RWPE2 (cell line): ENCODE measurements at regions not wholly inside any gene's neighbourhood (a gene's known extent, or its start where the extent isn't known, plus 50 kb on each side); places are given as distances from the start of the nearest gene placed in this dataset.

Experiments used
- ATAC-seq: fragments of 200-7000 bp; cut with Tn5 transposase; 3 replicates; pipeline ENCODE4 v1.9.1; 2021; ENCODE audit warnings: low read depth
- DNase-seq: peaks from one replicate; pipeline ENCODE4 v3.0.0-alpha.2; 2020; ENCODE audit warnings: low spot score
- H3K27ac ChIP-seq: fragments of 450-650 bp; 2 replicates; pipeline ENCODE4 v1.5.1; 2017; ENCODE audit warnings: mild to moderate bottlenecking; ENCODE audit not compliant: poor library complexity, severe bottlenecking
- H3K27me3 ChIP-seq: fragments of 250-450 bp; sonication (Bioruptor Pico); 2 replicates; pipeline ENCODE4 v1.5.1; 2021; ENCODE audit warnings: mild to moderate bottlenecking, moderate library complexity; ENCODE audit not compliant: insufficient read depth, poor library complexity, severe bottlenecking
- H3K36me3 ChIP-seq: fragments of 250-450 bp; sonication (Bioruptor Pico); 2 replicates; pipeline ENCODE4 v1.5.1; 2020; ENCODE audit warnings: low read depth, mild to moderate bottlenecking, moderate library complexity
- H3K4me1 ChIP-seq: fragments of 250-450 bp; sonication (Bioruptor Pico); 2 replicates; pipeline ENCODE4 v1.5.1; 2021; ENCODE audit warnings: mild to moderate bottlenecking, moderate library complexity; ENCODE audit not compliant: insufficient read depth, poor library complexity, severe bottlenecking
- H3K4me3 ChIP-seq: fragments of 250-450 bp; sonication (Bioruptor Pico); 2 replicates; pipeline ENCODE4 v1.5.1; 2021; ENCODE audit warnings: mild to moderate bottlenecking, moderate library complexity; ENCODE audit not compliant: severe bottlenecking
- H3K9me3 ChIP-seq: fragments of 250-450 bp; sonication (Bioruptor Pico); 2 replicates; pipeline ENCODE4 v1.5.1; 2021; ENCODE audit warnings: mild to moderate bottlenecking, moderate library complexity; ENCODE audit not compliant: severe bottlenecking
- CTCF ChIP-seq: fragments of 450-650 bp; IDR thresholded peaks from one replicate; pipeline ENCODE4 v1.5.1; 2017; ENCODE audit warnings: mild to moderate bottlenecking, moderate library complexity; ENCODE audit not compliant: poor library complexity, severe bottlenecking

- Histone ChIP-seq H3K36me3 (no peaks in the 10 kb centered on the region), H3K9me3 (no peaks in the 10 kb centered on the region), H3K4me1 (no peaks in the 10 kb centered on the region), H3K27ac (no peak overlapping the region), H3K4me3 (no peak overlapping the region), H3K27me3 (no peaks in the 10 kb centered on the region)
- DNase-seq (no peak), ATAC-seq (no peak)
- no peak for TF ChIP-seq CTCF
Observed at GRCh38 chr5:155903791-155904190, 423.2 kb upstream of the SGCD start.

DNA sequence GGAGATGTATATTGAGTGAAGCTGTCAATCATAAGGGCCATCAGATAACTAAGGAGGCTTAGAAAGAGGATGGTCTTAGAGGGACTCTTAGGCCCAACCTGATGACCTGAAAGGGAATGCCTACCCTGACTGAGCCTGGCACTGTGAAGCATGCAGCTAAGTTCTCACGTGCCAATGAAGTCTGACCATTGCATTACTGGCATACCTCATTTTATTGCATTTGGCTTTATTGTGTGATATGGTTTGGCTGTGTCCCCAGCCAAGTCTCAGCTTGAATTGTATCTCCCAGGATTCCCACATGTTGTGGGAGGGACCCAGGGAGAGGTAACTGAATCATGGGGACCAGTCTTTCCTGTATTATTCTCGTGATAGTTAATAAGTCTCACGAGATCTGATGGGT lies 421.6 kb upstream of the SGCD start:
- Histone ChIP-seq H3K9me3 (no peaks in the 10 kb centered on the region), H3K27me3 (peaks cover 4% of the 10 kb centered on the region), H3K4me3 (no peak overlapping the region), H3K36me3 (no peaks in the 10 kb centered on the region), H3K27ac (no peak overlapping the region), H3K4me1 (no peaks in the 10 kb centered on the region)
- DNase-seq: no peak
- no peak for ATAC-seq
- no peak for TF ChIP-seq CTCF

DNA sequence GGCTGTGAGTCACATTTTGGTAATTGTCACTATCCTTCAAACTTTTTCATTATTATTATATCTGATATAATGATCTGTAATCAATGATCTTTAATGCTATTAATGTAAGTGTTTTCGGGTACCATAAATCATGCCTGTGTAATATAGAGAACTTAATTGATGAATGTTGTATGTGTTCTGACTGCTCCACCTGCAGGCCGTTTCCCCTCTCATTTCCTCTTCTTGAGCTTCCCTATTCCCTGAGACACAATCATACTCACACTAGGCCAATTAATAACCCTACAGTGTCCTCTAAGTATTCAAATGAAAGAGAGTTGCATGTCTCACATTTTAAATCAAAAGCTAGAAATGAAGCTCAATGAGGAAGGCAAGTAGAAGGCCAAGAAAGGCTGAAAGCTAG lies 420.9 kb upstream of the SGCD start:
- no peak for TF ChIP-seq CTCF
- Histone ChIP-seq H3K4me1 (no peaks in the 10 kb centered on the region), H3K36me3 (no peaks in the 10 kb centered on the region), H3K4me3 (no peak overlapping the region), H3K9me3 (no peaks in the 10 kb centered on the region), H3K27me3 (peaks cover 4% of the 10 kb centered on the region), H3K27ac (no peak overlapping the region)
- ATAC-seq (no peak), DNase-seq (no peak)

DNA sequence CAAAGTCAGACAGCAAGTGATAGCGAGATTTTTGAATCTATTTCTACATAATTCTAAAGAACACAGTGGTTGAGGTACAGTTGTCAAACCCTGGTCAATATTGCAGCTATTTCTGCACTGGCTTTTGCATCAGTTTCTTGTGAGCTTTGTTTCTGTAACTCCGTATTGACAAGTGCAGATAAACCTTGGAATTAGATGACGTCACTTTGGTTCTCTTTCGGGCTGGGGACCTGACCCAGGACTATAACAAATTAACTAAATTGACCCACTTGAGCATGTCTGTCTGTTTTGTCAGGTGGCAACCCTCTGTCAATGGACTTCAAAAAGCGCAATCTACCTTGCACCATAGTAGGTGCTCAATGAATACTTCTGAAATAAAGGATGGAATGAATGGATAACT lies 418.4 kb upstream of the SGCD start:
- Histone ChIP-seq H3K9me3 (no peaks in the 10 kb centered on the region), H3K36me3 (no peaks in the 10 kb centered on the region), H3K27ac (no peak overlapping the region), H3K4me3 (no peak overlapping the region), H3K27me3 (peaks cover 13% of the 10 kb centered on the region), H3K4me1 (no peaks in the 10 kb centered on the region)
- no peak for DNase-seq
- no peak for TF ChIP-seq CTCF
- ATAC-seq: no peak

DNA sequence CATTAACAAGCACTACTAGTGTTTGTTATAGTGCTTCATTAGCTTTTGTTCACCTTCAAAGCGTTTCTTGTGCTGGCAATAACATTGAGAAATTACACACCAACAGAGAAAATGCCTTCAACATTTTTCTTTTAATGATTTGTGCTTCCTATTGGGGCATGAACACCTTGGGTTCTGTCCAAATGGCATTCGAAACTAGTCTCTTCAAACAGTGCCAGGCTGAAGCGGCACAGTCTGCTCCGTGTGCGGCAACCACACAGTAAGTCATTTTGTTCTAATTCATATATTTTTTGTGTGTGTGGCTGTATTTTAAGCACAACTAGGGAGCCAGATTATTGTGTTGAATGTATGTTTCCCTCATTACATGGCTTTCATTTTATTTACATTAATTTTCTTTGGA lies 414.7 kb upstream of the SGCD start:
- DNase-seq (no peak), ATAC-seq (no peak)
- no peak for TF ChIP-seq CTCF
- Histone ChIP-seq H3K4me1 (no peaks in the 10 kb centered on the region), H3K27me3 (peaks cover 15% of the 10 kb centered on the region), H3K9me3 (no peaks in the 10 kb centered on the region), H3K36me3 (no peaks in the 10 kb centered on the region), H3K27ac (no peak overlapping the region), H3K4me3 (no peak overlapping the region)
